IPS DF 6.9 (cell line): ENCODE measurements at regions not wholly inside any gene's neighbourhood (a gene's known extent, or its start where the extent isn't known, plus 50 kb on each side); places are given as distances from the start of the nearest gene placed in this dataset.

Source experiments
- DNase-seq: peaks from one replicate; pipeline ENCODE4 v3.0.0-alpha.2; 2013; ENCODE audit warnings: low read depth, low spot score
- H3K27ac ChIP-seq: one replicate; pipeline ENCODE4 v1.5.1; 2013; ENCODE audit warnings: low read length, control low read depth
- H3K27me3 ChIP-seq: 2 replicates; pipeline ENCODE4 v1.6.1; 2013; ENCODE audit warnings: mild to moderate bottlenecking, low read length; ENCODE audit not compliant: control insufficient read depth, insufficient read depth
- H3K36me3 ChIP-seq: 2 replicates; pipeline ENCODE4 v1.6.1; 2013; ENCODE audit warnings: low read length; ENCODE audit not compliant: control insufficient read depth, insufficient read depth
- H3K4me1 ChIP-seq: 2 replicates; pipeline ENCODE4 v1.6.1; 2013; ENCODE audit warnings: low read length; ENCODE audit not compliant: control insufficient read depth, insufficient read depth
- H3K4me3 ChIP-seq: 2 replicates; pipeline ENCODE4 v1.5.1; 2013; ENCODE audit warnings: mild to moderate bottlenecking, low read length
- H3K9me3 ChIP-seq: 2 replicates; pipeline ENCODE4 v1.6.1; 2013; ENCODE audit warnings: low read length, inconsistent platforms; ENCODE audit not compliant: control insufficient read depth, insufficient read depth
- WGBS: extraction: QIAGEN DNeasy Blood & Tissue Kit; methylation state at CpG from one replicate; pipeline ENCODE4 v1.1.7; 2013; ENCODE audit warnings: mixed read lengths, missing lambda C conversion rate; ENCODE audit not compliant: insufficient read length, insufficient coverage; 5-methylcytosine and 5-hydroxymethylcytosine counted together

DNA sequence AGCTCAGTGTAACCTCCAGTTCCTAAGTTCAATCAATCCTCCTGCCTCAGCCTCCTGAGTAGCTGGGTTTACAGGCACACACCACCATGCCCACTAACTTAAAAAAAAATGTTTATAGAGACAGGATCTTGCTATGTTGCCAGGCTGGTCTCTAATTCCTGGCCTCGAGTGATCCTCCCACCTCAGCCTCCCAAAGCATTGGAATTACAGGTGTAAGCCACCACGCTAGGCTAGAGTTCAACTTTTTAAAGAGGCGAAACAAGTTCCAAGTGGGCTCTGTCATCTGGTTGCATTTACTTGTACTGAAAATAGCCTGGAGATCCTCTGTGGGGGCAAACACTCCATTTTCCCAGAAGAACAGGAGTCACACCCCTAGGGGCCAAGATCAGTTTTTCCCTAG, 100.7 kb upstream of the RIPOR2 start:
- H3K27ac ChIP-seq: no peak overlapping the region
- no CpG with 5 or more reads among the region's 3 CpGs for WGBS
- no peaks in the 10 kb centered on the region for H3K4me1 ChIP-seq
- no peak for DNase-seq
- H3K4me3 ChIP-seq: no peak overlapping the region
- no peaks in the 10 kb centered on the region for H3K27me3 ChIP-seq
- H3K36me3 ChIP-seq: no peaks in the 10 kb centered on the region
- H3K9me3 ChIP-seq: no peaks in the 10 kb centered on the region

DNA sequence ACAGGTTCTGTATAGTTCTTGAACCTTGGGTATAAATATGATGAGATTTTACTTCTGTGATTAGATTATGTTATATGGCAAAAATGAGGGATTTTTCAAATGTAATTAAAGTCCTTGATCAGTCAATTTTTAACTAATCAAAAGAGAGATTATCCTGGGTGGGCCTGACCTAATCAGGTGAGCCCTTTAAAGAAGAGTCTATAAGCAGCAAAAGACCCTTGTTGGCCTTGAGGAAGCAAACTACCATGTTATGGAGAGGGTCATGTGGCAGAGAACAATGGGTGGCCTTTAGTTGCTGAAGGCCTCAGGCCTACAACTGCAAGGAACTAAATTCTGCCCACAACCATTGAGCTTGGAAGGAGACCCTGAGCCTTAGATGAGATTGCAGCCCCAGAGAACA, 102.5 kb upstream of the RIPOR2 start:
- Histone ChIP-seq H3K4me1 (no peaks in the 10 kb centered on the region), H3K9me3 (no peaks in the 10 kb centered on the region), H3K36me3 (no peaks in the 10 kb centered on the region), H3K27me3 (no peaks in the 10 kb centered on the region), H3K27ac (no peak overlapping the region), H3K4me3 (no peak overlapping the region)
- DNase-seq: no peak

DNA sequence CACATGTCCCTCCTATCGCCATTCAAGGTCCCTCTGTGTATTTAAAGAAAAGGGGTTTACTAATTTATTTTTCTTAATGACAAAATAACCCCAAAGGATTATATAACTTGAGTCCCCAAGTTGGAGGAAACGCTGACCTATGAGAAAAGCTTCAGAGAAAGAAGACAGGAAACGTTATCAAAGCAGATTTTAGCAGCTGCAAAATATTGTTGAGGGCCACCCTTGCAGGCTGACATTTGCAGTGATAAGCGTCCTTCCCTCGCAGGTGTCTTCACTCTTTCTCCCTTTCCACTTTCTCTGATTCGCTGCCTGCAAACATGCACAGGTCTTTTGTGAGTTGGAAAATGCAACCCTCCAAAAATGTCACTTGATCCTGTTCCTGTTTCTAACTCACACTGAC, 103.2 kb upstream of the RIPOR2 start:
- DNase-seq: no peak
- no peak overlapping the region for H3K4me3 ChIP-seq
- H3K4me1 ChIP-seq: no peaks in the 10 kb centered on the region
- WGBS: no CpG with 5 or more reads among the region's 6 CpGs
- no peaks in the 10 kb centered on the region for H3K9me3 ChIP-seq
- H3K27ac ChIP-seq: no peak overlapping the region
- no peaks in the 10 kb centered on the region for H3K36me3 ChIP-seq
- no peaks in the 10 kb centered on the region for H3K27me3 ChIP-seq

DNA sequence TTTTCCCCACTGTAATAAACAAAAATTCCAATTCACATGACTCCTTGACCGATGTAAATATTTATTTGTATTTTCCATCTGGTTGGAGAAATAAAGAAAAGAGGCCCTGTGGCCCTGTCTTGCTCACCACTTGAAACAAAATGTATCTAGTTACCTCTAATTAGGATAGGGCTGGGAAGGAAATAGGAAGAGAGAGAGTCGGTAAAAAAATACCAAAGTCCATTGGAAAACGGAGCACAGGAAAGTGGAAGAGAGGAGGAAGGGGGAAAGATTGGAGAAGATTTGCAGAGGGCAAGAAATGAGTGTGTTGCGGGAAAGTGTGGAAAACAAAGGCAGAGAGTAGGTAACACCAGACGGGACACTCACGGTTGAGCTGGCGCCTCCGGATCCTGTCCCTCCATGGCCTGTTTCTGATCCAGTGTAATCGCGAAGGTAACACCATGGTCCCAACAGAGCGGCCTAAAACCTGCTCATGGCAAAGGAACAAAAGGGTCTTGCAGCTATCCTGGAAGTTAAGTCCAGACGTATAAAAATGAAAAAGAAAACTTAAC, 105.8 kb upstream of the RIPOR2 start:
- WGBS: 100% methylated on average over 1 of the region's 12 CpGs

DNA sequence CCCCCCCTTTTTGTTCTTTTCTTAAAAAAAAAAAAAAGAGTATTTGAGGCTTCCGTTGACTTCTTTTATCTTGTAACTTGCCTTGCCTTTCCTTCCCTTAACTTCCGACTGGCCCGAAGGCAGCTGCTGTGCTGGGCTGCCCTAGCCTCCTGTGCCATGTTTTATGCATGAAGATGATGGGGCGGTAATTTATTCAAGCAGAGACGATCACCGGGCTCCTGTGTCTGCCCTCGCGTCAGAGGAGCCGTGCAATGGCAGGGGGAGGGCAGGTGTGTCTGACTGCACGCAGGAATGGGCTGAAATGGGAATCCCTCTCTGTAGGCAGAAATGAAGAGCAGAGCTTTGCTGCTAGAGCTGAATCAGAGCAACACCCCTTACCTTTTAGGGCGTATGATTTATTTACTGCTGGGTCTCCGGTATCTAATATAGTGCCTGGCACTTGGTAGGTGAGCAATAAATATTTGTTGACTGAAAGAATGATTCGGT, 106.3 kb upstream of the RIPOR2 start:
- no peaks in the 10 kb centered on the region for H3K27me3 ChIP-seq
- no peak overlapping the region for H3K4me3 ChIP-seq
- no peak for DNase-seq
- H3K9me3 ChIP-seq: no peaks in the 10 kb centered on the region
- H3K36me3 ChIP-seq: no peaks in the 10 kb centered on the region
- no peak overlapping the region for H3K27ac ChIP-seq
- no peaks in the 10 kb centered on the region for H3K4me1 ChIP-seq
- WGBS: no CpG with 5 or more reads among the region's 13 CpGs

More for the DNA sequence above, 105.8 kb upstream of the RIPOR2 start:
- no peak overlapping the region for H3K27ac ChIP-seq
- no peaks in the 10 kb centered on the region for H3K27me3 ChIP-seq
- H3K9me3 ChIP-seq: no peaks in the 10 kb centered on the region
- H3K4me1 ChIP-seq: no peaks in the 10 kb centered on the region
- no peak overlapping the region for H3K4me3 ChIP-seq
- no peaks in the 10 kb centered on the region for H3K36me3 ChIP-seq
- no peak for DNase-seq

DNA sequence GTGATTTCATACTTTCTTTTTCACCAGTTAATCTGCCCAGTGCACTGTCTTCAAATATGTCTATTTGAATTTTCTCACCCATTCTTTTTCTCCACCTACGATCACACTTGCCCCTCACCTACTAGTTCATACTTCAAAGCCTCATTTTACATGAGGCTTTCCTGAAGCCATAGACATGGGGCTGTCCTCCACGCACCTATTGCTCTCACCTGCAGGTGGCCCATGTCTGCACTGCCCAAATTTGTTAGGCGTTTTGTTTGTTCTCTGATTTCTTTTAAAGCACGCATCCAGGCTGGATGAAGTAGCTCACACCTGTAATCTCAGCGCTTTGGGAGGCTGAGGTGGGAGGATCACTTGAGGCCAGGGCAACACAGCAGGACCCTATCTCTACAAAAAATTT, 106.8 kb upstream of the RIPOR2 start:
- no peak for DNase-seq
- Histone ChIP-seq H3K27me3 (no peaks in the 10 kb centered on the region), H3K27ac (no peak overlapping the region), H3K9me3 (no peaks in the 10 kb centered on the region), H3K4me1 (no peaks in the 10 kb centered on the region), H3K36me3 (no peaks in the 10 kb centered on the region), H3K4me3 (no peak overlapping the region)
- WGBS: 100% methylated on average over 1 of the region's 5 CpGs

DNA sequence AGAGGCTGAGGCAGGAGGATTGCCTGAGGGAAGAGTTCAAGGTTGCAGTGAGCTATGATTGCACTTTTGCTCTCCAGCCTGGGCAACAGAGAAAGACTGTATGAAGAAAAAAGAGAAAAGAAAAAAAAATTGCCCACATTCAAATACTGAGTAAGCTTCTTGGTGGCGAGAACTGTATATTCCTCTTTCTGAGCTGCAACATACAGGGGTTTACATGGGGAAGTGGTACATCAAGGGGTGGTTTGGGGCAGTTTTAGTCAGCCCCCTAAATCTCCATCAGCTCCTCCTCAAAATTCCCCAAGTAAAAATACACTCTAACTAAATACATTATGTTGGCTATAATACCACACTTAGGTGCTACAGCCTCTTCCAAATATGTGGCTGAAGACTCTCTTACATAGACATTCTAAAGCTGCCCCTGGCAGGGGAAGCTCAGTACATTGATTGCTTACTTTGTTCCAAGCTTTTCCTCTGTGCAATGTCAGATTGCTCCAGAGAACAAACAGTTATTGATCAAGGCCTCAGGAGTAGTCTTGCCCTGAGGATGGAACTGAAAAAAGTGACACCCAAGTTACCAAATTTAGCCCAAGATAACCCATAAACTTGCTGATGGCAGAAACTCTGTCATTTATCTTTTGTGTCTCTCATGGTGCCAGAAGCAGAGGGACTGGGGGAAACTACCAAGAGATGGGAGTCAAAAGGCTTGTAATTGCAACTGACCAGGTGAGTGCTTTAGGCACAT, 107.4 kb upstream of the RIPOR2 start:
- no peak for DNase-seq
- Histone ChIP-seq H3K27me3 (no peaks in the 10 kb centered on the region), H3K9me3 (no peaks in the 10 kb centered on the region), H3K27ac (no peak overlapping the region), H3K36me3 (no peaks in the 10 kb centered on the region), H3K4me3 (no peak overlapping the region), H3K4me1 (no peaks in the 10 kb centered on the region)
- no CpG with 5 or more reads among the region's 1 CpG for WGBS

DNA sequence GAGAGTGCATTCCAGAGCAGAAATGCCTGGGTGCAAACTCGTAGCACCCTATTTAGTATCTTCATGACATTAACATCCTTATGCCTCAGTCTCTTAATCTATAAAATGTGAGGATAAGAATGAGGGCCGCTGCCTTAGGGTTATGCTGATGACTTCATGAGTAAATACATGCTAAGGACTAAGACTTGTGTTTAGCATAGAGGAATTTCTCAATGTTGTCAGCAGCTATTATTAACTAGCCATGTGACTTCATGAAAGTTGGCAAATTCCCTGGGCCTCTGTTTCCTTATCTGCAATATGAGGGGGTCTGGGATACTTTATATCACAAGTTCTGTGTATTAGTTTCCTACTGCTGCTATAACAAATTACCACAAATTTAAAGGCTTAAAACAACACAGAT, 108.1 kb upstream of the RIPOR2 start:
- no CpG with 5 or more reads among the region's 2 CpGs for WGBS

DNA sequence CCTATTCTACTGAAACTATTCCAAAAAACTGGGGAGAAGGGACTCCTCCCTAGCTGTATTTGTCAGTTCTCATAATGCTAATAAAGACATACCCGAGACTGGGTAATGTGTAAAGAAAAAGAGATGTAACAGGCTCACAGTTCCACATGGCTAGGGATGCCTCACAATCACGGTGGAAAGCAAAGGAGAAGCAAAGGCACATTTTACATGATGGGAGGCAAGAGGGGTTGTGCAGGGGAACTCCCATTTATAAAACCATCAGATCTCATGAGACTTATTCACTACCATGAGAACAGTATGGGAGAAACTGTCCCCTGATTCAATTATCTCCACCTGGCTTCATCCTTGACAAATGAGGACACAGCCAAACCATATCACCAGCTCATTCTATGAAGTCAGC, 111.2 kb upstream of the RIPOR2 start:
- DNase-seq: no peak
- H3K4me3 ChIP-seq: no peak overlapping the region
- no peaks in the 10 kb centered on the region for H3K27me3 ChIP-seq
- H3K36me3 ChIP-seq: no peaks in the 10 kb centered on the region
- H3K4me1 ChIP-seq: no peaks in the 10 kb centered on the region
- no peaks in the 10 kb centered on the region for H3K9me3 ChIP-seq
- no peak overlapping the region for H3K27ac ChIP-seq
- WGBS: no CpG with 5 or more reads among the region's 2 CpGs

More for the DNA sequence above, 108.1 kb upstream of the RIPOR2 start:
- no peak overlapping the region for H3K4me3 ChIP-seq
- no peak overlapping the region for H3K27ac ChIP-seq
- no peaks in the 10 kb centered on the region for H3K36me3 ChIP-seq
- no peak for DNase-seq
- no peaks in the 10 kb centered on the region for H3K4me1 ChIP-seq
- no peaks in the 10 kb centered on the region for H3K9me3 ChIP-seq
- no peaks in the 10 kb centered on the region for H3K27me3 ChIP-seq

DNA sequence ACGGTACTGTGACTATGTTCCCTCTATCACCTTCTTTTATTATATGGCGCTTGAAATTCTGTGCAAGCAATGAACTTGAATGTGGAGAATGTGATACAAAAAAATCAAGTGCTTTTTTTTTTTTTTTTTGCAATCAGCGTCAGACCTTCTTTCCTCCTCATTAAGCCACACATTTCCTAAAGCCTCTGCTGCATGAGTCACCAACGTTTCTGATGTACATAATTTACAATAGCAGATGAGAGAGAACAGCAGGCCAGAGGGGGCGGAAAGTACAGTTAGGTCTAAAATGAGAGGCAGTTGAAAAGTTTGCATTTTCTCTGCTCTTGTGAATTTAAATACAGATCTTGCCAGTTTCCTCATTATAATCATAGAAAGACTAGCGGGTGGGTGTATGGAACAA, 114.6 kb upstream of the RIPOR2 start:
- DNase-seq: no peak
- H3K27ac ChIP-seq: no peak overlapping the region
- H3K27me3 ChIP-seq: no peaks in the 10 kb centered on the region
- H3K9me3 ChIP-seq: no peaks in the 10 kb centered on the region
- H3K36me3 ChIP-seq: no peaks in the 10 kb centered on the region
- WGBS: no CpG with 5 or more reads among the region's 6 CpGs
- no peak overlapping the region for H3K4me3 ChIP-seq
- H3K4me1 ChIP-seq: no peaks in the 10 kb centered on the region; the same call in 1 of the 2 replicates

DNA sequence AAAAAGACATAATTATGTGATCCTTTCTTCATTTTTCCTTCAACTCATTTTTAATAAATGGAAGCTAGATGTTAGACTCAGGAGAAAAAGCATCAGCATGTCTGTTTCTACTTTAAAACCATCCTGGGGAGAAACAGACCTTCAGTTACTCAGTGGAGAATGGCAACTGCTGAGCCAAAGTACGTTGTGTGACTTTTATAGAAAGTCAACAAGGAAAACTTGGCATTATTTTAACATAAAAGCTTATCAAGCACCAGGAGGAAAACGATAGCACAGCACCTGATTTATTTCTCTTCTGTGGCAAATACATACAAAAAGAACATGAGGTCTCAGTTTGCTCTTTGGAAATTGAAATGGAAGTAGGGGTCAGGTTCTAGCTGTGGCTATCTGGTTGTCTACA, 115.3 kb upstream of the RIPOR2 start:
- no peaks in the 10 kb centered on the region for H3K9me3 ChIP-seq
- no peak for DNase-seq
- H3K27ac ChIP-seq: no peak overlapping the region
- WGBS: no CpG with 5 or more reads among the region's 2 CpGs
- no peaks in the 10 kb centered on the region for H3K36me3 ChIP-seq
- H3K4me3 ChIP-seq: no peak overlapping the region
- H3K27me3 ChIP-seq: no peaks in the 10 kb centered on the region
- H3K4me1 ChIP-seq: no peaks in the 10 kb centered on the region; the same call in 1 of the 2 replicates
